OCI-LY3 (cell line): ENCODE measurements at regions not wholly inside any gene's neighbourhood (a gene's known extent, or its start where the extent isn't known, plus 50 kb on each side); places are given as distances from the start of the nearest gene placed in this dataset.

Experiments used
- EZH2phosphoT487 ChIP-seq: fragments of 200-600 bp; shearing (Covaris generic); IDR thresholded peaks from 2 replicates; pipeline ENCODE4 v1.6.1; 2018; ENCODE audit warnings: antibody characterized with exemption, mixed run types, low read depth
- TF ChIP-seq, protein P1 (sequence below): fragments of 200-600, 300-600 bp; sonication (generic); IDR thresholded peaks from 2 replicates; pipeline ENCODE4 v1.5.1; 2014; ENCODE audit warnings: antibody characterized with exemption, low read length, low read depth

DNA sequence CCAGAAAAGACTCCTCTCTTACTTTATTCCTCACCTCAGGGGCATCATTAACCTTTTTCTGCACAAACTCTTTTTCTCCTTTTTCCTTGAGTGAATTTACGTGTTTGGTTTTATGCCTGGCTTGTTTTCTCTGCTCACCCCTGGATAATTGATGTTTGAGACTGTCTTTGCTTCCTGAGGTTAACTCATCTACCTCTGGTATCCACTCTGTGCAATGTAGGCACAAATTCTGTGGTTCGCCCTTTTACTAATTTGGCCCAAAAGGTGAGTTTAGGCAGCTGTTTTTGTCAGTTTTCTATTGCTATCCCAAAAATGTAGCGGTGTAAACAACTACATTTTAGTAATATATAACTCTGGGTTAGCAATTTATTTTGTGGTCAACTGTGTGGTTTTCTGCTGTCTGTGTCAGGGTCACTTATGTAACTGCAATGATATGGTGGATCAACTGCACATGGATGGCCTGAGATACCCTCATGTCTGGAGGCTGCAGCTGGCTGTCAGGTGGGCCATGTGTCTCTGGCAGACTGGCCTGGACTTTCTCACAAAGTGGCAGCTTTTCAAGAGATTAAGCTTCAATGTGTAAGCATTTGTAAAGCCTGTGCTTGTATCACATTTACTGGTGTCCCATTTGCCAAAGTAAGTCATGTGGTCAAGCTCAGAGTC, 329.7 kb downstream of the FSIP2 start:
- TF ChIP-seq, protein P1, sequence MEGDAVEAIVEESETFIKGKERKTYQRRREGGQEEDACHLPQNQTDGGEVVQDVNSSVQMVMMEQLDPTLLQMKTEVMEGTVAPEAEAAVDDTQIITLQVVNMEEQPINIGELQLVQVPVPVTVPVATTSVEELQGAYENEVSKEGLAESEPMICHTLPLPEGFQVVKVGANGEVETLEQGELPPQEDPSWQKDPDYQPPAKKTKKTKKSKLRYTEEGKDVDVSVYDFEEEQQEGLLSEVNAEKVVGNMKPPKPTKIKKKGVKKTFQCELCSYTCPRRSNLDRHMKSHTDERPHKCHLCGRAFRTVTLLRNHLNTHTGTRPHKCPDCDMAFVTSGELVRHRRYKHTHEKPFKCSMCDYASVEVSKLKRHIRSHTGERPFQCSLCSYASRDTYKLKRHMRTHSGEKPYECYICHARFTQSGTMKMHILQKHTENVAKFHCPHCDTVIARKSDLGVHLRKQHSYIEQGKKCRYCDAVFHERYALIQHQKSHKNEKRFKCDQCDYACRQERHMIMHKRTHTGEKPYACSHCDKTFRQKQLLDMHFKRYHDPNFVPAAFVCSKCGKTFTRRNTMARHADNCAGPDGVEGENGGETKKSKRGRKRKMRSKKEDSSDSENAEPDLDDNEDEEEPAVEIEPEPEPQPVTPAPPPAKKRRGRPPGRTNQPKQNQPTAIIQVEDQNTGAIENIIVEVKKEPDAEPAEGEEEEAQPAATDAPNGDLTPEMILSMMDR, result no peak
- TF ChIP-seq EZH2phosphoT487, result no peak
